HG02840 (cell line): ENCODE measurements at regions not wholly inside any gene's neighbourhood (a gene's known extent, or its start where the extent isn't known, plus 50 kb on each side); places are given as distances from the start of the nearest gene placed in this dataset.
"Not testable (repeated sequence)": the region's sequence is repeated elsewhere in the genome, so short reads cannot be mapped to it uniquely, and the experiment has no call there.

Source experiments
- ATAC-seq: cut with Tn5 transposase; IDR thresholded peaks from one replicate; pipeline ENCODE4 v1.9.1; 2021; ENCODE audit warnings: mild to moderate bottlenecking, moderate library complexity, moderate number of reproducible peaks; ENCODE audit not compliant: unreplicated experiment, low FRiP score

- not testable (repeated sequence) for ATAC-seq
Measured at GRCh38 chr6:57708061-57708460, 390.6 kb downstream of the PRIM2 start.

GRCh38 chr6:57722546-57722945, 405.1 kb downstream of the PRIM2 start:
- ATAC-seq: not testable (repeated sequence)

GRCh38 chr6:57723815-57724401, 406.5 kb downstream of the PRIM2 start:
- not testable (repeated sequence) for ATAC-seq

GRCh38 chr6:57729407-57729806, 412.0 kb downstream of the PRIM2 start:
- ATAC-seq: not testable (repeated sequence)

- ATAC-seq: not testable (repeated sequence)
Measured at GRCh38 chr6:57730726-57731125, 413.3 kb downstream of the PRIM2 start.

GRCh38 chr6:57747716-57748115, 430.3 kb downstream of the PRIM2 start:
- not testable (repeated sequence) for ATAC-seq

GRCh38 chr6:57759850-57760249, 442.4 kb downstream of the PRIM2 start:
- ATAC-seq: not testable (repeated sequence)

GRCh38 chr6:57792720-57793397, 475.4 kb downstream of the PRIM2 start:
- ATAC-seq: not testable (repeated sequence)

GRCh38 chr6:57793398-57793762, 475.9 kb downstream of the PRIM2 start:
- not testable (repeated sequence) for ATAC-seq

- not testable (repeated sequence) for ATAC-seq
Measured at GRCh38 chr6:57799703-57800479, 482.5 kb downstream of the PRIM2 start.

- not testable (repeated sequence) for ATAC-seq
Measured at GRCh38 chr6:57808581-57808980, 491.2 kb downstream of the PRIM2 start.

- ATAC-seq: not testable (repeated sequence)
Measured at GRCh38 chr6:57809454-57809853, 492.0 kb downstream of the PRIM2 start.

GRCh38 chr6:57813271-57814075, 496.0 kb downstream of the PRIM2 start:
- ATAC-seq: not testable (repeated sequence)

GRCh38 chr6:57815826-57816225, 498.4 kb downstream of the PRIM2 start:
- not testable (repeated sequence) for ATAC-seq

GRCh38 chr6:57821325-57821724, 503.9 kb downstream of the PRIM2 start:
- not testable (repeated sequence) for ATAC-seq

GRCh38 chr6:57822448-57822847, 505.0 kb downstream of the PRIM2 start:
- not testable (repeated sequence) for ATAC-seq

- no peak for ATAC-seq
Measured at GRCh38 chr6:57822896-57823358, 505.5 kb downstream of the PRIM2 start.

- not testable (repeated sequence) for ATAC-seq
Measured at GRCh38 chr6:57837622-57838209, 520.3 kb downstream of the PRIM2 start.

GRCh38 chr6:57841551-57841950, 524.1 kb downstream of the PRIM2 start:
- ATAC-seq: not testable (repeated sequence)
